ENCODE measurements at regions not wholly inside any gene's neighbourhood (a gene's known extent, or its start where the extent isn't known, plus 50 kb on each side); places are given as distances from the start of the nearest gene placed in this dataset.
"Not testable (repeated sequence)": the region's sequence is repeated elsewhere in the genome, so short reads cannot be mapped to it uniquely, and the experiment has no call there.

- TF ChIP-seq POLR2A (IDR thresholded peaks at IDR 0.05) (no peak), CTCF (IDR thresholded peaks at IDR 0.05) (no peak)
- Histone ChIP-seq H3K27ac (no peak overlapping the region), H3K27me3 (no peaks in the 10 kb centered on the region), H3K4me3 (no peak overlapping the region), H3K4me1 (peaks cover 0 to 14% (median 2%) of the 10 kb centered on the region in 4 donors), H3K9me3 (no peaks in the 10 kb centered on the region), H3K36me3 (no peaks in the 10 kb centered on the region)
- DNase-seq = no peak
Measured at GRCh38 chr6:30819297-30819917, 64.9 kb upstream of the DDR1 start.

GRCh38 chr6:30818391-30818841 lies 65.9 kb upstream of the DDR1 start:
- H3K4me1 ChIP-seq = peaks cover 0 to 22% (median 3%) of the 10 kb centered on the region in 4 donors
- no peak overlapping the region for H3K27ac ChIP-seq
- no peaks in the 10 kb centered on the region for H3K27me3 ChIP-seq
- H3K9me3 ChIP-seq = no peaks in the 10 kb centered on the region
- no peaks in the 10 kb centered on the region for H3K36me3 ChIP-seq
- TF ChIP-seq POLR2A (IDR thresholded peaks at IDR 0.05) = no peak
- TF ChIP-seq CTCF (IDR thresholded peaks at IDR 0.05) = no peak
- H3K4me3 ChIP-seq = no peak overlapping the region
- DNase-seq = no peak

GRCh38 chr6:30816791-30817739 lies 67.3 kb upstream of the DDR1 start:
- H3K36me3 ChIP-seq = no peaks in the 10 kb centered on the region
- TF ChIP-seq CTCF (IDR thresholded peaks at IDR 0.05) (no peak), POLR2A (IDR thresholded peaks at IDR 0.05) (no peak)
- H3K4me3 ChIP-seq = no peak overlapping the region
- H3K27ac ChIP-seq = no peak overlapping the region
- peaks cover 0 to 28% (median 1%) of the 10 kb centered on the region in 4 donors for H3K4me1 ChIP-seq
- no peak for DNase-seq
- H3K27me3 ChIP-seq = no peaks in the 10 kb centered on the region
- H3K9me3 ChIP-seq = no peaks in the 10 kb centered on the region

GRCh38 chr6:30816296-30816695 lies 68.0 kb upstream of the DDR1 start:
- H3K9me3 ChIP-seq, H3K36me3 ChIP-seq, H3K27me3 ChIP-seq, H3K27ac ChIP-seq, DNase-seq, H3K4me3 ChIP-seq: not testable (repeated sequence)
- H3K4me1 ChIP-seq = peaks cover 0 to 28% (median 1%) of the 10 kb centered on the region in 4 donors

GRCh38 chr6:30815041-30815742 lies 69.1 kb upstream of the DDR1 start:
- not testable (repeated sequence) for H3K4me3 ChIP-seq, H3K36me3 ChIP-seq, H3K27ac ChIP-seq, H3K9me3 ChIP-seq, DNase-seq, H3K27me3 ChIP-seq
- peaks cover 0 to 17% (median 1%) of the 10 kb centered on the region in 4 donors for H3K4me1 ChIP-seq

- peak overlapping the region in 1 of 4 donors; percentile 52 for H3K27ac ChIP-seq
Measured at GRCh38 chr6:30814146-30815040, 69.9 kb upstream of the DDR1 start.

More at GRCh38 chr6:30814146-30815040, 69.9 kb upstream of the DDR1 start:
- Histone ChIP-seq H3K9me3 (no peaks in the 10 kb centered on the region), H3K4me3 (no peak overlapping the region), H3K4me1 (peaks cover 0 to 14% (median 1%) of the 10 kb centered on the region in 4 donors), H3K36me3 (no peaks in the 10 kb centered on the region), H3K27me3 (no peaks in the 10 kb centered on the region)
- TF ChIP-seq POLR2A (IDR thresholded peaks at IDR 0.05) = no peak
- no peak for TF ChIP-seq CTCF (IDR thresholded peaks at IDR 0.05)
- DNase-seq = peak in 1 of 3 donors; percentile 57
